Stomach (tissue), 4 donors: ENCODE measurements at regions not wholly inside any gene's neighbourhood (a gene's known extent, or its start where the extent isn't known, plus 50 kb on each side); places are given as distances from the start of the nearest gene placed in this dataset.

Experiments used
- CTCF ChIP-seq, 7 experiments: fragments of 450-650 bp in 4 of 7; fragments of 200-600 bp in 3 of 7; sonication (generic) in 3 of 7; IDR thresholded peaks; one replicate each; pipeline ENCODE4 v1.5.1; 2016 to 2019; ENCODE audit warnings: antibody characterized with exemption in 7 of 7, control low read depth in 2 of 7, mild to moderate bottlenecking in 1 of 7
- POLR2A ChIP-seq, 4 donors: fragments of 450-650 bp; IDR thresholded peaks; one replicate each; pipeline ENCODE4 v1.6.1; 2016; ENCODE audit warnings: antibody characterized with exemption in 4 of 4, control low read depth in 2 of 4, mild to moderate bottlenecking in 1 of 4, moderate library complexity in 1 of 4

DNA sequence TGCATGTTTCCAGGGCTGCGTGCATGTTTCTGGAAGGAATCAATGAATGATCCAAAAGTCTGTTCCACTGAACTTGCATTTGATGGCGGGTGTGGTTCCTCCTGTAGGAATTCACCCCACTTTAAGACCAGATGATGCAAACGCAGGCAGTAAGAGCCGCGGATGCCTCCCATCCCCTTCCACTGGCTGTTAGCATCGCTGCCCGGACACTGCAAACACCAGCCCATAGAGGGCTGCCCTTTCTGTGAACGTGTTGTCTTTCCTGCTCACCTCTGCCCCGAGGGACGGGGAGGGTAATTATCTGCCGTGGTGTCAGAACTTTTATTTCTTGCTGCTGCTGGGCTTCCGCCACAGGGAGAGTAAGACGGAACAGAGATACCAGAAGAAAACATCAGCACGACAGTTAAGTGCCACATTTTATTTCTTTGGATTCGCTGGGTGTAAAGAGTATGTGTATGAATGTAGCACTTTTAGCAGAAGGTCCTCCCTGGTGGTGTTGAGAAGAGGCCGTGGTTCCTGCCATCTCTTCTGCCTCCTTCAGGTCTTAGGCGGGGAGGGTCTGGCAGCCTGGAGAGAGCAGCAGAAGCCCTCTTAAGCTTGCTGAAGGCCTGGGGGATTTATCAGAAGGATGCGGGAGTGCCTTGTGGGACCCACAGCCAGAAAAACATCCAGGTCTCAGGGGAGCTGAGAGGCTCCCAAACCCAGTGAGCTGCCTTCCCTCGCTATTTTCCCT is 53.2 kb upstream of the NECTIN1 start:
- no peak for TF ChIP-seq POLR2A (IDR thresholded peaks at IDR 0.05)
- TF ChIP-seq CTCF (IDR thresholded peaks at IDR 0.05): no peak
